ENCODE measurements at regions not wholly inside any gene's neighbourhood (a gene's known extent, or its start where the extent isn't known, plus 50 kb on each side); places are given as distances from the start of the nearest gene placed in this dataset.
"Not testable (repeated sequence)": the region's sequence is repeated elsewhere in the genome, so short reads cannot be mapped to it uniquely, and the experiment has no call there.

- H3K9me3 ChIP-seq: no peaks in the 10 kb centered on the region
- TF ChIP-seq CTCF (IDR thresholded peaks at IDR 0.05): no peak
- no peak for TF ChIP-seq POLR2A (IDR thresholded peaks at IDR 0.05)
- TF ChIP-seq POLR2AphosphoS5 (IDR thresholded peaks at IDR 0.05): no peak
- WGBS: 42% methylated on average over 1 of the region's 1 CpG
- intact Hi-C loops (cut with DNase I): no loop called here
- no peaks in the 10 kb centered on the region for H3K27me3 ChIP-seq (replicated peaks; ENCODE audit: insufficient read depth)
- no peaks in the 10 kb centered on the region for H3K4me1 ChIP-seq (replicated peaks)
- DNase-seq (ENCODE audit: low spot score): no peak
- no peak overlapping the region for H3K4me3 ChIP-seq
- H3K27ac ChIP-seq: no peak overlapping the region
- H3K36me3 ChIP-seq: no peaks in the 10 kb centered on the region
These were observed 482.1 kb upstream of the ANO5 start for GRCh38 chr11:21710809-21711208.

GRCh38 chr11:21711341-21711740 lies 481.5 kb upstream of the ANO5 start:
- DNase-seq (ENCODE audit: low spot score): no peak
- Histone ChIP-seq H3K27ac (no peak overlapping the region), H3K36me3 (no peaks in the 10 kb centered on the region), H3K4me3 (no peak overlapping the region), H3K27me3 (replicated peaks; ENCODE audit: insufficient read depth) (no peaks in the 10 kb centered on the region), H3K9me3 (no peaks in the 10 kb centered on the region), H3K4me1 (replicated peaks) (no peaks in the 10 kb centered on the region)
- TF ChIP-seq CTCF (IDR thresholded peaks at IDR 0.05) (no peak), POLR2A (IDR thresholded peaks at IDR 0.05) (no peak), POLR2AphosphoS5 (IDR thresholded peaks at IDR 0.05) (no peak)
- intact Hi-C loops (cut with DNase I): no loop called here
- 87% methylated on average over 2 of the region's 2 CpGs for WGBS

- H3K27me3 ChIP-seq (replicated peaks; ENCODE audit: insufficient read depth): no peaks in the 10 kb centered on the region
- no peaks in the 10 kb centered on the region for H3K9me3 ChIP-seq
- no peak overlapping the region for H3K27ac ChIP-seq
- H3K4me3 ChIP-seq: no peak overlapping the region
- no peaks in the 10 kb centered on the region for H3K4me1 ChIP-seq (replicated peaks)
- TF ChIP-seq POLR2AphosphoS5 (IDR thresholded peaks at IDR 0.05): no peak
- TF ChIP-seq CTCF (IDR thresholded peaks at IDR 0.05): no peak
- H3K36me3 ChIP-seq: no peaks in the 10 kb centered on the region
- no peak for DNase-seq (ENCODE audit: low spot score)
- intact Hi-C loops (cut with DNase I): no loop called here
These were observed 469.2 kb upstream of the ANO5 start for GRCh38 chr11:21723678-21724077.

GRCh38 chr11:21727102-21727501 lies 465.8 kb upstream of the ANO5 start:
- no peaks in the 10 kb centered on the region for H3K36me3 ChIP-seq
- no peak overlapping the region for H3K4me3 ChIP-seq
- no peaks in the 10 kb centered on the region for H3K4me1 ChIP-seq (replicated peaks)
- no peak for TF ChIP-seq POLR2A (IDR thresholded peaks at IDR 0.05)
- TF ChIP-seq CTCF (IDR thresholded peaks at IDR 0.05): no peak
- TF ChIP-seq POLR2AphosphoS5 (IDR thresholded peaks at IDR 0.05): no peak
- intact Hi-C loops (cut with DNase I): no loop called here
- H3K27ac ChIP-seq: no peak overlapping the region
- H3K27me3 ChIP-seq (replicated peaks; ENCODE audit: insufficient read depth): no peaks in the 10 kb centered on the region
- no peaks in the 10 kb centered on the region for H3K9me3 ChIP-seq
- 69% methylated on average over 2 of the region's 2 CpGs for WGBS
- DNase-seq (ENCODE audit: low spot score): no peak

- Histone ChIP-seq H3K4me3 (no peak overlapping the region), H3K27ac (no peak overlapping the region), H3K27me3 (replicated peaks; ENCODE audit: insufficient read depth) (no peaks in the 10 kb centered on the region), H3K4me1 (replicated peaks) (no peaks in the 10 kb centered on the region), H3K9me3 (no peaks in the 10 kb centered on the region), H3K36me3 (no peaks in the 10 kb centered on the region)
- DNase-seq (ENCODE audit: low spot score): no peak
- 69% methylated on average over 1 of the region's 1 CpG for WGBS
- no peak for TF ChIP-seq CTCF (IDR thresholded peaks at IDR 0.05)
- no peak for TF ChIP-seq POLR2A (IDR thresholded peaks at IDR 0.05)
- no peak for TF ChIP-seq POLR2AphosphoS5 (IDR thresholded peaks at IDR 0.05)
- intact Hi-C loops (cut with DNase I): no loop called here
These were observed 456.5 kb upstream of the ANO5 start for GRCh38 chr11:21736404-21736803.

- H3K36me3 ChIP-seq; DNase-seq (ENCODE audit: low spot score); intact Hi-C loops (cut with DNase I); H3K4me3 ChIP-seq; H3K27ac ChIP-seq; H3K4me1 ChIP-seq (replicated peaks); H3K27me3 ChIP-seq (replicated peaks; ENCODE audit: insufficient read depth); H3K9me3 ChIP-seq: not testable (repeated sequence)
- 91% methylated on average over 37 of the region's 37 CpGs for WGBS
These were observed 440.2 kb upstream of the ANO5 start for GRCh38 chr11:21752475-21753243.

- WGBS: 92% methylated on average over 15 of the region's 37 CpGs
- intact Hi-C loops (cut with DNase I); H3K27ac ChIP-seq; H3K9me3 ChIP-seq; H3K27me3 ChIP-seq (replicated peaks; ENCODE audit: insufficient read depth); H3K4me1 ChIP-seq (replicated peaks); DNase-seq (ENCODE audit: low spot score); H3K4me3 ChIP-seq; H3K36me3 ChIP-seq: not testable (repeated sequence)
These were observed 439.6 kb upstream of the ANO5 start for GRCh38 chr11:21753244-21753767.
